GM23338 (cell line): ENCODE measurements at regions not wholly inside any gene's neighbourhood (a gene's known extent, or its start where the extent isn't known, plus 50 kb on each side); places are given as distances from the start of the nearest gene placed in this dataset.
"Not testable (repeated sequence)": the region's sequence is repeated elsewhere in the genome, so short reads cannot be mapped to it uniquely, and the experiment has no call there.

Experiments used
- ATAC-seq: fragments of 200-7000 bp; cut with Tn5 transposase; 3 replicates; pipeline ENCODE4 v1.9.1; 2020
- DNase-seq: peaks from one replicate; pipeline ENCODE4 v3.0.0-alpha.2; 2015; ENCODE audit warnings: low spot score
- H2AFZ ChIP-seq: fragments of 200-600 bp; sonication (generic); 2 replicates; pipeline ENCODE4 v1.8.0; 2016; ENCODE audit warnings: antibody characterized with exemption, mild to moderate bottlenecking, moderate library complexity
- H3F3A ChIP-seq: fragments of 200-600 bp; sonication (generic); replicated peaks from 2 replicates; pipeline ENCODE4 v1.8.0; 2017; ENCODE audit warnings: antibody characterized with exemption, mixed run types, low read depth
- H3K27ac ChIP-seq: fragments of 200-600 bp; sonication (generic); 2 replicates; pipeline ENCODE4 v1.6.1; 2016; ENCODE audit warnings: low read depth
- H3K27me3 ChIP-seq: fragments of 200-600 bp; sonication (generic); 2 replicates; pipeline ENCODE4 v1.8.0; 2016; ENCODE audit warnings: mild to moderate bottlenecking, mixed run types, moderate library complexity; ENCODE audit not compliant: insufficient read depth
- H3K36me3 ChIP-seq: fragments of 200-600 bp; sonication (generic); 2 replicates; pipeline ENCODE4 v1.8.0; 2016; ENCODE audit warnings: mild to moderate bottlenecking; ENCODE audit not compliant: insufficient read depth
- H3K4me1 ChIP-seq: fragments of 200-600 bp; sonication (generic); 2 replicates; pipeline ENCODE4 v1.8.0; 2016; ENCODE audit warnings: mild to moderate bottlenecking, moderate library complexity; ENCODE audit not compliant: insufficient read depth
- H3K4me2 ChIP-seq: fragments of 200-600 bp; sonication (generic); 2 replicates; pipeline ENCODE4 v1.7.1; 2017; ENCODE audit warnings: mixed run types
- H3K4me3 ChIP-seq: fragments of 200-600 bp; sonication (generic); 2 replicates; pipeline ENCODE4 v1.6.1; 2016; ENCODE audit warnings: mixed run types
- H3K79me2 ChIP-seq: fragments of 200-600 bp; sonication (generic); replicated peaks from 2 replicates; pipeline ENCODE4 v1.8.0; 2017; ENCODE audit warnings: mild to moderate bottlenecking; ENCODE audit not compliant: insufficient read depth
- H3K9me2 ChIP-seq: fragments of 200-600 bp; sonication (generic); 2 replicates; pipeline ENCODE4 v1.8.0; 2017; ENCODE audit not compliant: insufficient read depth
- H4K20me1 ChIP-seq: fragments of 200-600 bp; sonication (generic); replicated peaks from 2 replicates; pipeline ENCODE4 v1.8.0; 2017; ENCODE audit warnings: mild to moderate bottlenecking; ENCODE audit not compliant: insufficient read depth
- H3K27ac Mint-ChIP-seq: 2 replicates; pipeline ENCODE4 v1.8.0; 2020; ENCODE audit warnings: inconsistent platforms, mild to moderate bottlenecking, moderate library complexity, mixed read lengths
- H3K27me3 Mint-ChIP-seq: 3 replicates; pipeline ENCODE4 v1.8.0; 2022; ENCODE audit warnings: low read depth, mild to moderate bottlenecking, moderate library complexity, mixed read lengths, inconsistent platforms; ENCODE audit not compliant: insufficient read depth, poor library complexity
- H3K36me3 Mint-ChIP-seq: 3 replicates; pipeline ENCODE4 v1.8.0; 2021; ENCODE audit warnings: low read depth, mild to moderate bottlenecking, inconsistent platforms, moderate library complexity, mixed read lengths
- H3K4me1 Mint-ChIP-seq: 3 replicates; pipeline ENCODE4 v1.8.0; 2020; ENCODE audit warnings: mild to moderate bottlenecking, inconsistent platforms, mixed read lengths
- H3K4me3 Mint-ChIP-seq: 3 replicates; pipeline ENCODE4 v1.8.0; 2021; ENCODE audit warnings: moderate library complexity, mild to moderate bottlenecking, inconsistent platforms, mixed read lengths
- H3K9me3 Mint-ChIP-seq: 3 replicates; pipeline ENCODE4 v1.8.0; 2020; ENCODE audit warnings: moderate library complexity, mild to moderate bottlenecking, inconsistent platforms, mixed read lengths
- CREB1 ChIP-seq: fragments of 250-450 bp; sonication (Bioruptor Pico); IDR thresholded peaks from 2 replicates; pipeline ENCODE4 v1.5.0; 2020; ENCODE audit warnings: low read depth, mild to moderate bottlenecking, moderate library complexity
- NANOG ChIP-seq: IDR thresholded peaks from 2 replicates; pipeline ENCODE4 v1.6.1; 2016; ENCODE audit warnings: antibody characterized with exemption, borderline replicate concordance
- STAT1 ChIP-seq: IDR thresholded peaks from one replicate; pipeline ENCODE4 v1.6.1; 2016; ENCODE audit warnings: antibody characterized with exemption; ENCODE audit not compliant: unreplicated experiment
- ZNF331 ChIP-seq: fragments of 250-450 bp; sonication (Bioruptor Pico); IDR thresholded peaks from 2 replicates; pipeline ENCODE4 v1.5.0; 2020; ENCODE audit warnings: low read depth, mild to moderate bottlenecking, moderate library complexity
- TF ChIP-seq, protein P1 (sequence below): IDR thresholded peaks from one replicate; pipeline ENCODE4 v1.6.1; 2018; ENCODE audit warnings: antibody characterized with exemption; ENCODE audit not compliant: unreplicated experiment
- TF ChIP-seq, protein P2 (sequence below): fragments of 250-450 bp; sonication (Bioruptor Pico); IDR thresholded peaks from 2 replicates; pipeline ENCODE4 v1.5.0; 2020; ENCODE audit warnings: mild to moderate bottlenecking, moderate library complexity
- TF ChIP-seq, protein P3 (sequence below), 2 experiments: fragments of 200-600 bp in 1 of 2; sonication (generic) in 1 of 2; conservative IDR thresholded peaks; 2 replicates each; pipeline versions ENCODE4 v1.5.1 to v1.6.1; 2016 to 2017; ENCODE audit warnings: antibody characterized with exemption in 2 of 2, low read depth in 2 of 2, mild to moderate bottlenecking in 2 of 2, moderate library complexity in 1 of 2
- TF ChIP-seq, protein P4 (sequence below): IDR thresholded peaks from 2 replicates; pipeline ENCODE4 v1.6.1; 2016; ENCODE audit warnings: antibody characterized with exemption

DNA sequence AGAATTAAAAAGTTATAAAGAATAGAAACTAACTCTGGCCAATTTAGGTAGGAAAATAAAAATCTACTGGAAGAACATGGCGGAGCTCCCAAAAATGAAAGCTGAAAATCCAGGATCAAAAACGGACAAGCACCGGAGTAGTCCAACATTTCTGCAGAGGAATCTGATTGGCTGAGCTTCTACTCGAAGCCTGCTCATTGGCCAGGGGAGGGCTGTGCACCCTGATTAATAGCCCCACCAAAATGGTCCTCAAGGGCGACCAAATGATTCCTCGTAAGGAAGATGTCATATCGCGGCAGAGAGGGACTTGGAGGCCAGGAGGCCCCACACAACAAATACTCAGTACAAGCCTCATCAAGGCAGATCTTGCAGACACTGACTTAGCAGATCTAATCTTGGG, 900.7 kb downstream of the UQCRFS1 start:
- Mint-ChIP-seq H3K9me3 (no peaks in the 10 kb centered on the region), H3K4me3 (no peak overlapping the region), H3K36me3 (no peaks in the 10 kb centered on the region), H3K27me3 (peaks cover 4% of the 10 kb centered on the region), H3K27ac (no peak overlapping the region), H3K4me1 (peaks cover 16% of the 10 kb centered on the region)
- no peak overlapping the region for H3K27ac ChIP-seq
- H4K20me1 ChIP-seq = no peaks in the 10 kb centered on the region
- H3K79me2 ChIP-seq = no peaks in the 10 kb centered on the region
- H3K27me3 ChIP-seq = no peaks in the 10 kb centered on the region
- no peak overlapping the region for H3K4me3 ChIP-seq
- H3K36me3 ChIP-seq = no peaks in the 10 kb centered on the region
- peaks cover 13% of the 10 kb centered on the region for H3K4me1 ChIP-seq
- ATAC-seq (no peak), DNase-seq (no peak)
- no peak overlapping the region for H3K4me2 ChIP-seq
- no peak overlapping the region for H2AFZ ChIP-seq
- TF ChIP-seq CREB1 (CRISPR knock-in tag) = no peak
- no peak for TF ChIP-seq STAT1
- TF ChIP-seq, protein P1, sequence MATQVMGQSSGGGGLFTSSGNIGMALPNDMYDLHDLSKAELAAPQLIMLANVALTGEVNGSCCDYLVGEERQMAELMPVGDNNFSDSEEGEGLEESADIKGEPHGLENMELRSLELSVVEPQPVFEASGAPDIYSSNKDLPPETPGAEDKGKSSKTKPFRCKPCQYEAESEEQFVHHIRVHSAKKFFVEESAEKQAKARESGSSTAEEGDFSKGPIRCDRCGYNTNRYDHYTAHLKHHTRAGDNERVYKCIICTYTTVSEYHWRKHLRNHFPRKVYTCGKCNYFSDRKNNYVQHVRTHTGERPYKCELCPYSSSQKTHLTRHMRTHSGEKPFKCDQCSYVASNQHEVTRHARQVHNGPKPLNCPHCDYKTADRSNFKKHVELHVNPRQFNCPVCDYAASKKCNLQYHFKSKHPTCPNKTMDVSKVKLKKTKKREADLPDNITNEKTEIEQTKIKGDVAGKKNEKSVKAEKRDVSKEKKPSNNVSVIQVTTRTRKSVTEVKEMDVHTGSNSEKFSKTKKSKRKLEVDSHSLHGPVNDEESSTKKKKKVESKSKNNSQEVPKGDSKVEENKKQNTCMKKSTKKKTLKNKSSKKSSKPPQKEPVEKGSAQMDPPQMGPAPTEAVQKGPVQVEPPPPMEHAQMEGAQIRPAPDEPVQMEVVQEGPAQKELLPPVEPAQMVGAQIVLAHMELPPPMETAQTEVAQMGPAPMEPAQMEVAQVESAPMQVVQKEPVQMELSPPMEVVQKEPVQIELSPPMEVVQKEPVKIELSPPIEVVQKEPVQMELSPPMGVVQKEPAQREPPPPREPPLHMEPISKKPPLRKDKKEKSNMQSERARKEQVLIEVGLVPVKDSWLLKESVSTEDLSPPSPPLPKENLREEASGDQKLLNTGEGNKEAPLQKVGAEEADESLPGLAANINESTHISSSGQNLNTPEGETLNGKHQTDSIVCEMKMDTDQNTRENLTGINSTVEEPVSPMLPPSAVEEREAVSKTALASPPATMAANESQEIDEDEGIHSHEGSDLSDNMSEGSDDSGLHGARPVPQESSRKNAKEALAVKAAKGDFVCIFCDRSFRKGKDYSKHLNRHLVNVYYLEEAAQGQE = no peak
- TF ChIP-seq, protein P2, sequence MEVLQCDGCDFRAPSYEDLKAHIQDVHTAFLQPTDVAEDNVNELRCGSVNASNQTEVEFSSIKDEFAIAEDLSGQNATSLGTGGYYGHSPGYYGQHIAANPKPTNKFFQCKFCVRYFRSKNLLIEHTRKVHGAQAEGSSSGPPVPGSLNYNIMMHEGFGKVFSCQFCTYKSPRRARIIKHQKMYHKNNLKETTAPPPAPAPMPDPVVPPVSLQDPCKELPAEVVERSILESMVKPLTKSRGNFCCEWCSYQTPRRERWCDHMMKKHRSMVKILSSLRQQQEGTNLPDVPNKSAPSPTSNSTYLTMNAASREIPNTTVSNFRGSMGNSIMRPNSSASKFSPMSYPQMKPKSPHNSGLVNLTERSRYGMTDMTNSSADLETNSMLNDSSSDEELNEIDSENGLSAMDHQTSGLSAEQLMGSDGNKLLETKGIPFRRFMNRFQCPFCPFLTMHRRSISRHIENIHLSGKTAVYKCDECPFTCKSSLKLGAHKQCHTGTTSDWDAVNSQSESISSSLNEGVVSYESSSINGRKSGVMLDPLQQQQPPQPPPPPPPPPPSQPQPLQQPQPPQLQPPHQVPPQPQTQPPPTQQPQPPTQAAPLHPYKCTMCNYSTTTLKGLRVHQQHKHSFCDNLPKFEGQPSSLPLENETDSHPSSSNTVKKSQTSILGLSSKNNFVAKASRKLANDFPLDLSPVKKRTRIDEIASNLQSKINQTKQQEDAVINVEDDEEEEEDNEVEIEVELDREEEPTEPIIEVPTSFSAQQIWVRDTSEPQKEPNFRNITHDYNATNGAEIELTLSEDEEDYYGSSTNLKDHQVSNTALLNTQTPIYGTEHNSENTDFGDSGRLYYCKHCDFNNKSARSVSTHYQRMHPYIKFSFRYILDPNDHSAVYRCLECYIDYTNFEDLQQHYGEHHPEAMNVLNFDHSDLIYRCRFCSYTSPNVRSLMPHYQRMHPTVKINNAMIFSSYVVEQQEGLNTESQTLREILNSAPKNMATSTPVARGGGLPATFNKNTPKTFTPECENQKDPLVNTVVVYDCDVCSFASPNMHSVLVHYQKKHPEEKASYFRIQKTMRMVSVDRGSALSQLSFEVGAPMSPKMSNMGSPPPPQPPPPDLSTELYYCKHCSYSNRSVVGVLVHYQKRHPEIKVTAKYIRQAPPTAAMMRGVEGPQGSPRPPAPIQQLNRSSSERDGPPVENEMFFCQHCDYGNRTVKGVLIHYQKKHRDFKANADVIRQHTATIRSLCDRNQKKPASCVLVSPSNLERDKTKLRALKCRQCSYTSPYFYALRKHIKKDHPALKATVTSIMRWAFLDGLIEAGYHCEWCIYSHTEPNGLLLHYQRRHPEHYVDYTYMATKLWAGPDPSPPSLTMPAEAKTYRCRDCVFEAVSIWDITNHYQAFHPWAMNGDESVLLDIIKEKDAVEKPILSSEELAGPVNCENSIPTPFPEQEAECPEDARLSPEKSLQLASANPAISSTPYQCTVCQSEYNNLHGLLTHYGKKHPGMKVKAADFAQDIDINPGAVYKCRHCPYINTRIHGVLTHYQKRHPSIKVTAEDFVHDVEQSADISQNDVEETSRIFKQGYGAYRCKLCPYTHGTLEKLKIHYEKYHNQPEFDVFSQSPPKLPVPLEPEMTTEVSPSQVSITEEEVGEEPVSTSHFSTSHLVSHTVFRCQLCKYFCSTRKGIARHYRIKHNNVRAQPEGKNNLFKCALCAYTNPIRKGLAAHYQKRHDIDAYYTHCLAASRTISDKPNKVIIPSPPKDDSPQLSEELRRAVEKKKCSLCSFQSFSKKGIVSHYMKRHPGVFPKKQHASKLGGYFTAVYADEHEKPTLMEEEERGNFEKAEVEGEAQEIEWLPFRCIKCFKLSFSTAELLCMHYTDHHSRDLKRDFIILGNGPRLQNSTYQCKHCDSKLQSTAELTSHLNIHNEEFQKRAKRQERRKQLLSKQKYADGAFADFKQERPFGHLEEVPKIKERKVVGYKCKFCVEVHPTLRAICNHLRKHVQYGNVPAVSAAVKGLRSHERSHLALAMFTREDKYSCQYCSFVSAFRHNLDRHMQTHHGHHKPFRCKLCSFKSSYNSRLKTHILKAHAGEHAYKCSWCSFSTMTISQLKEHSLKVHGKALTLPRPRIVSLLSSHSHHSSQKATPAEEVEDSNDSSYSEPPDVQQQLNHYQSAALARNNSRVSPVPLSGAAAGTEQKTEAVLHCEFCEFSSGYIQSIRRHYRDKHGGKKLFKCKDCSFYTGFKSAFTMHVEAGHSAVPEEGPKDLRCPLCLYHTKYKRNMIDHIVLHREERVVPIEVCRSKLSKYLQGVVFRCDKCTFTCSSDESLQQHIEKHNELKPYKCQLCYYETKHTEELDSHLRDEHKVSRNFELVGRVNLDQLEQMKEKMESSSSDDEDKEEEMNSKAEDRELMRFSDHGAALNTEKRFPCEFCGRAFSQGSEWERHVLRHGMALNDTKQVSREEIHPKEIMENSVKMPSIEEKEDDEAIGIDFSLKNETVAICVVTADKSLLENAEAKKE (CRISPR knock-in tag) = no peak
- TF ChIP-seq, protein P3, sequence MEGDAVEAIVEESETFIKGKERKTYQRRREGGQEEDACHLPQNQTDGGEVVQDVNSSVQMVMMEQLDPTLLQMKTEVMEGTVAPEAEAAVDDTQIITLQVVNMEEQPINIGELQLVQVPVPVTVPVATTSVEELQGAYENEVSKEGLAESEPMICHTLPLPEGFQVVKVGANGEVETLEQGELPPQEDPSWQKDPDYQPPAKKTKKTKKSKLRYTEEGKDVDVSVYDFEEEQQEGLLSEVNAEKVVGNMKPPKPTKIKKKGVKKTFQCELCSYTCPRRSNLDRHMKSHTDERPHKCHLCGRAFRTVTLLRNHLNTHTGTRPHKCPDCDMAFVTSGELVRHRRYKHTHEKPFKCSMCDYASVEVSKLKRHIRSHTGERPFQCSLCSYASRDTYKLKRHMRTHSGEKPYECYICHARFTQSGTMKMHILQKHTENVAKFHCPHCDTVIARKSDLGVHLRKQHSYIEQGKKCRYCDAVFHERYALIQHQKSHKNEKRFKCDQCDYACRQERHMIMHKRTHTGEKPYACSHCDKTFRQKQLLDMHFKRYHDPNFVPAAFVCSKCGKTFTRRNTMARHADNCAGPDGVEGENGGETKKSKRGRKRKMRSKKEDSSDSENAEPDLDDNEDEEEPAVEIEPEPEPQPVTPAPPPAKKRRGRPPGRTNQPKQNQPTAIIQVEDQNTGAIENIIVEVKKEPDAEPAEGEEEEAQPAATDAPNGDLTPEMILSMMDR (conservative IDR thresholded peaks at IDR 0.05; ENCODE audit: low read depth in 2 of 2) = no peak
- TF ChIP-seq NANOG = no peak
- TF ChIP-seq, protein P4, sequence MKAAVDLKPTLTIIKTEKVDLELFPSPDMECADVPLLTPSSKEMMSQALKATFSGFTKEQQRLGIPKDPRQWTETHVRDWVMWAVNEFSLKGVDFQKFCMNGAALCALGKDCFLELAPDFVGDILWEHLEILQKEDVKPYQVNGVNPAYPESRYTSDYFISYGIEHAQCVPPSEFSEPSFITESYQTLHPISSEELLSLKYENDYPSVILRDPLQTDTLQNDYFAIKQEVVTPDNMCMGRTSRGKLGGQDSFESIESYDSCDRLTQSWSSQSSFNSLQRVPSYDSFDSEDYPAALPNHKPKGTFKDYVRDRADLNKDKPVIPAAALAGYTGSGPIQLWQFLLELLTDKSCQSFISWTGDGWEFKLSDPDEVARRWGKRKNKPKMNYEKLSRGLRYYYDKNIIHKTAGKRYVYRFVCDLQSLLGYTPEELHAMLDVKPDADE = no peak
- TF ChIP-seq ZNF331 = no peak
- H3F3A ChIP-seq = no peaks in the 10 kb centered on the region
- peaks cover 8% of the 10 kb centered on the region; the same call in 1 of the 2 replicates for H3K9me2 ChIP-seq

DNA sequence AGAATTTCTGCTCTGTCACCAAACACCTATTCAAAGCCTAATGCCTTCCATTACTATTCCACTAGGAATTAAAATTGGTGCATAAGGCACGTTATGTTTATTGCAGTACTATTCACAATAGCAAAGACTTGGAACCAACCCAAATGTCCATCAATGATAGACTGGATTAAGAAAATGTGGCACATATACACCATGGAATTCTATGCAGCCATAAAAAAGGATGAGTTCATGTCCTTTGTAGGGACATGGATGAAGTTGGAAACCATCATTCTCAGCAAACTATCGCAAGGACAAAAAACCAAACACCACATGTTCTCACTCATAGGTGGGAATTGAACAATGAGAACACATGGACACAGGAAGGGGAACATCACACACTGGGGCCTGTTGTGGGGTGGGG, 902.1 kb downstream of the UQCRFS1 start:
- not testable (repeated sequence) for H3K27ac Mint-ChIP-seq, H3K36me3 ChIP-seq, H3K4me3 Mint-ChIP-seq, H3K27me3 ChIP-seq, H3F3A ChIP-seq, H3K4me2 ChIP-seq, H2AFZ ChIP-seq, H3K4me3 ChIP-seq, H3K27ac ChIP-seq, DNase-seq, H3K36me3 Mint-ChIP-seq, H3K9me3 Mint-ChIP-seq, H3K9me2 ChIP-seq, H3K27me3 Mint-ChIP-seq, ATAC-seq, H3K79me2 ChIP-seq, H4K20me1 ChIP-seq
- peaks cover 16% of the 10 kb centered on the region for H3K4me1 Mint-ChIP-seq
- peaks cover 13% of the 10 kb centered on the region for H3K4me1 ChIP-seq
